Left lung (tissue), 4 donors: ENCODE measurements at regions not wholly inside any gene's neighbourhood (a gene's known extent, or its start where the extent isn't known, plus 50 kb on each side); places are given as distances from the start of the nearest gene placed in this dataset.

Experiments
- ATAC-seq: fragments of 200-7000 bp; cut with Tn5 transposase; one replicate; pipeline ENCODE4 v1.9.1; 2020; ENCODE audit warnings: moderate library complexity
- DNase-seq, 4 donors: peaks; one replicate each; pipeline ENCODE4 v3.0.0-alpha.2; 2013 to 2020
- H3K27ac ChIP-seq, 2 donors: fragments of 200-600 bp; sonication (generic) in 1 of 2; one replicate each; pipeline versions ENCODE4 v1.5.0 to v1.8.0; 2020 to 2021
- H3K27me3 ChIP-seq, 2 donors: fragments of 200-600 bp; sonication (generic) in 1 of 2; one replicate each; pipeline versions ENCODE4 v1.5.0 to v1.8.0; 2020 to 2021
- H3K36me3 ChIP-seq, 2 donors: fragments of 200-600 bp; sonication (generic) in 1 of 2; one replicate each; pipeline versions ENCODE4 v1.5.0 to v1.8.0; 2020 to 2021
- H3K4me1 ChIP-seq, 2 donors: fragments of 200-600 bp; one replicate each; pipeline ENCODE4 v1.8.0; 2021
- H3K4me3 ChIP-seq, 2 donors: fragments of 200-600 bp; sonication (generic) in 1 of 2; one replicate each; pipeline versions ENCODE4 v1.5.0 to v1.8.0; 2020 to 2021; ENCODE audit warnings: mild to moderate bottlenecking in 1 of 2
- H3K9me3 ChIP-seq, 2 donors: fragments of 200-600 bp; sonication (generic) in 1 of 2; one replicate each; pipeline versions ENCODE4 v1.5.0 to v1.8.0; 2020 to 2021
- intact Hi-C, 2 donors: fragments of 100-400 bp; cut with DNase I; formaldehyde crosslinking; loops; one replicate each; pipeline versions ENCODE4 v1.11.2 to v1.14.2; 2022
- TF ChIP-seq, protein P1 (sequence below), 2 donors: fragments of 200-600 bp; sonication (generic) in 1 of 2; IDR thresholded peaks; one replicate each; pipeline versions ENCODE4 v1.5.0 to v1.8.0; 2021; ENCODE audit warnings: antibody characterized with exemption in 2 of 2
- donor health status: DM: no; HTN: yes; CAD: no.
- donor health status: DM: no; HTN: no; CAD: no.

DNA sequence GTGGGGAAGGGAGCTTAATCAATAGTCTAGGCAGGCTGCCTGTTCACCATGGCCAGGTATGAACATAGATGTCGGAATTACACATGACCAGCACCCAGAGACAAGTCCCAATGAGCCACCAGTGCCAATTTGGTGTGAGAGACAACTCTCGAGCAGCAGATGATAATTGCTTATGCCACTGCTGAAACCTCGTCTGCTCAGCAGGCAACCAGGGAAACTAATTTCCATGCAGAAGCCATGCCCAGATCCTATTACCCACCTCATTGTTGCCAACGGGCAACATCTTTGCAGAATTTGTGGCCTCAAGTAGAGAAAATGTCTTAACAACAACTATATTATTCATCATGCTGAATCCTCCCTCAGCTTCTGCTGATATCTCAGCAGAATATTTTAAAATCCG lies 84.9 kb downstream of the CGGBP1 start:
- Histone ChIP-seq H3K27ac (no peak overlapping the region), H3K36me3 (no peaks in the 10 kb centered on the region), H3K9me3 (no peaks in the 10 kb centered on the region), H3K27me3 (no peaks in the 10 kb centered on the region), H3K4me1 (no peaks in the 10 kb centered on the region), H3K4me3 (no peak overlapping the region)
- ATAC-seq (no peak), DNase-seq (no peak)
- intact Hi-C loops: no loop called here
- TF ChIP-seq, protein P1, sequence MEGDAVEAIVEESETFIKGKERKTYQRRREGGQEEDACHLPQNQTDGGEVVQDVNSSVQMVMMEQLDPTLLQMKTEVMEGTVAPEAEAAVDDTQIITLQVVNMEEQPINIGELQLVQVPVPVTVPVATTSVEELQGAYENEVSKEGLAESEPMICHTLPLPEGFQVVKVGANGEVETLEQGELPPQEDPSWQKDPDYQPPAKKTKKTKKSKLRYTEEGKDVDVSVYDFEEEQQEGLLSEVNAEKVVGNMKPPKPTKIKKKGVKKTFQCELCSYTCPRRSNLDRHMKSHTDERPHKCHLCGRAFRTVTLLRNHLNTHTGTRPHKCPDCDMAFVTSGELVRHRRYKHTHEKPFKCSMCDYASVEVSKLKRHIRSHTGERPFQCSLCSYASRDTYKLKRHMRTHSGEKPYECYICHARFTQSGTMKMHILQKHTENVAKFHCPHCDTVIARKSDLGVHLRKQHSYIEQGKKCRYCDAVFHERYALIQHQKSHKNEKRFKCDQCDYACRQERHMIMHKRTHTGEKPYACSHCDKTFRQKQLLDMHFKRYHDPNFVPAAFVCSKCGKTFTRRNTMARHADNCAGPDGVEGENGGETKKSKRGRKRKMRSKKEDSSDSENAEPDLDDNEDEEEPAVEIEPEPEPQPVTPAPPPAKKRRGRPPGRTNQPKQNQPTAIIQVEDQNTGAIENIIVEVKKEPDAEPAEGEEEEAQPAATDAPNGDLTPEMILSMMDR (IDR thresholded peaks at IDR 0.05): no peak

- H3K9me3 ChIP-seq: no peaks in the 10 kb centered on the region
- H3K36me3 ChIP-seq: no peaks in the 10 kb centered on the region
- TF ChIP-seq, protein P1 (IDR thresholded peaks at IDR 0.05): no peak
- no peaks in the 10 kb centered on the region for H3K27me3 ChIP-seq
- ATAC-seq (no peak), DNase-seq (no peak)
- intact Hi-C loops: no loop called here
- no peaks in the 10 kb centered on the region for H3K4me1 ChIP-seq
- H3K27ac ChIP-seq: no peak overlapping the region
- no peak overlapping the region for H3K4me3 ChIP-seq
Measured at GRCh38 chr3:87969620-87970019, 89.2 kb downstream of the CGGBP1 start.

GRCh38 chr3:87968668-87969067 lies 90.1 kb downstream of the CGGBP1 start:
- H3K4me3 ChIP-seq: no peak overlapping the region
- DNase-seq: no peak
- H3K4me1 ChIP-seq: no peaks in the 10 kb centered on the region
- H3K36me3 ChIP-seq: no peaks in the 10 kb centered on the region
- intact Hi-C loops: no loop called here
- H3K27ac ChIP-seq: no peak overlapping the region
- H3K9me3 ChIP-seq: no peaks in the 10 kb centered on the region
- no peak for ATAC-seq
- H3K27me3 ChIP-seq: no peaks in the 10 kb centered on the region
- TF ChIP-seq, protein P1 (IDR thresholded peaks at IDR 0.05): no peak

- H3K27me3 ChIP-seq: no peaks in the 10 kb centered on the region
- H3K36me3 ChIP-seq: no peaks in the 10 kb centered on the region
- no peaks in the 10 kb centered on the region for H3K9me3 ChIP-seq
- DNase-seq (no peak), ATAC-seq (no peak)
- no peak overlapping the region for H3K4me3 ChIP-seq
- no peak overlapping the region for H3K27ac ChIP-seq
- no peaks in the 10 kb centered on the region for H3K4me1 ChIP-seq
- TF ChIP-seq, protein P1 (IDR thresholded peaks at IDR 0.05): no peak
- intact Hi-C loops: no loop called here
Measured at GRCh38 chr3:87958289-87958688, 100.5 kb downstream of the CGGBP1 start.

- intact Hi-C loops: no loop called here
Measured at GRCh38 chr3:87957575-87957974, 101.2 kb downstream of the CGGBP1 start.

More at GRCh38 chr3:87957575-87957974, 101.2 kb downstream of the CGGBP1 start:
- no peaks in the 10 kb centered on the region for H3K9me3 ChIP-seq
- no peak overlapping the region for H3K4me3 ChIP-seq
- TF ChIP-seq, protein P1 (IDR thresholded peaks at IDR 0.05): no peak
- H3K36me3 ChIP-seq: no peaks in the 10 kb centered on the region
- H3K27ac ChIP-seq: no peak overlapping the region
- no peaks in the 10 kb centered on the region for H3K27me3 ChIP-seq
- DNase-seq: no peak
- H3K4me1 ChIP-seq: no peaks in the 10 kb centered on the region
- ATAC-seq: no peak
